ENCODE measurements at regions not wholly inside any gene's neighbourhood (a gene's known extent, or its start where the extent isn't known, plus 50 kb on each side); places are given as distances from the start of the nearest gene placed in this dataset.

DNA sequence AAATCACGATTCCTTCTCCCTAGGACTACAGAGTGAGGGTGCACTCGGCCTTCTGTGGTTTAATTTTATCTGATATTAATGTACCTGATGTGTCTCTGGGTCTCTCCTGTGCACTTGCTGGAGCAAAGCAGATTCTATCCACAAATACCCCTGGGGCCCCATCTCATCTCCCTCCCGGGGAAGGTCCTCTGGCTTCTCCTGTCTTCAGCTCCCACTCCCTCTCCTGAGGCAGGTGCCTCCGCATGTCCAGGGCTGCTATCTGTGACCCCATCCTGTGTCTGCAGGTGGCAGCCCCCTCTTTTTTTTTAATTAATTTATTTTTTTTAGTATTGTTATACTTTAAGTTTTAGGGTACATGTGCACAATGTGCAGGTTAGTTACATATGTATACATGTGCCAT, 558.7 kb downstream of the BRD1 start:
- DNase-seq = no peak

DNA sequence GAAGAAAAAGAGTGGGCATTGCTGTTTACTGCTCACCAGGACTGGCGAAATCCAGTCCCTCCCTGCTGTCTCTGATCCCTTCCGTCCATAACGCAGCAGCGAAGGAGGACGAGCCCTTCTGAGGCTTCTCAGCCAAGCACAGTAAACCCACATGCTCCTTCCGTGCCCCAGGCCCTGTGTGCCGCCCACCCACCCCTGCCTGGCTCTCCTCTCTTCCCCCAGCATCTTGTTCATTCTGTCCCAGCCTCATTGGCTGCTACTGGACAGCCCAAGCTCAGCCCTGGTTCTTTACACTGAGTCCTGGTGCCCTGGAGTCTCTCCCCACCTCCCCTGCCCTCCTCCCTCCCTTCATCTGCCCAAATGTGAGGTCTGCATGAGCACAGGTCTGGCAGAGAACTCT, 559.7 kb downstream of the BRD1 start:
- DNase-seq = no peak

DNA sequence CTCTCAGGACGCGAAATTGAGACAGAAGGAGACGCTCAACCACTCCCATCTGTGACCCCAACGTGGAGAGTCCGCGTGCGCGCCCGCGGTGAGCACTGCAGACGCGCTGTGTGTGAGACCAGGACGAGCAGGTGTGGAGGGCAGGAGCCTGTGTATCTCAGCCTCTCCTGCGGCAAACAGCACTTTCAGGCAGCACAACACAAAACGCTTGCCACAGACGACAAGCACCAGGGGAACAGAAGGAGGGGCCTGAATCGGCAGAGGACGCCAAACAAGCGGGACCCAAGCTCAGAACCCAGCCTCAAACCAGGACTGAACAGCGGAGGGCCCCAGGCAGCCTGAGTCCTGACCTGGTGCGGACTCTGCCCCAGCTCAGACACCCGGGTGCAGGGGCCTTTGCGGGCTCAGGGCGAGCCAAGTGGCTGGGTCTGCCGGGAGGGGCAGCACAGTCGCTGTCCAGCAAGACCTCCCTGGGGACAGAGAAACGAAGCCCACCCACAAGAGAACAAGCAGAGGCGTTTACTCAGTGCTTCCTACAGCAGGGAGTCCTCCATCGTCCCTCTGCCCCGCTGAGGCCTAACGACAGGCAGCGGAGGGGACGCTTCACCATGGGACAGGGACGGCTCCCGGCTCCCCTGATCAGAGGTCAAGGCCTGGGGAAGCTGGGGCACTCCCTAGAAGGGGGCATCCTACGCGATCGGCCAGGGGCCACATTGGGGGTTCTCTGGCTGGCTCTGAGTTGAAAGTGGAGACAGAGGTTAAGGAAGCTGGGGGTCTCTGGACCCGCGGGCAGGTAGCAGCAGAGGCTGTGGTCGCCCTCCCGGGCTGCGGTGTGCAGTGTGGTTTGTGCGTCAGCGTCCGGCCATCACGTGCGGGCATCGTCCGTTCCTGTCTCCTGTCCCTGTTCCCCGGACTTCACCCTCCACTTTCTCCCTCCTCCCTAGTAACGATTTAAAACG, 560.8 kb downstream of the BRD1 start:
- DNase-seq = no peak

DNA sequence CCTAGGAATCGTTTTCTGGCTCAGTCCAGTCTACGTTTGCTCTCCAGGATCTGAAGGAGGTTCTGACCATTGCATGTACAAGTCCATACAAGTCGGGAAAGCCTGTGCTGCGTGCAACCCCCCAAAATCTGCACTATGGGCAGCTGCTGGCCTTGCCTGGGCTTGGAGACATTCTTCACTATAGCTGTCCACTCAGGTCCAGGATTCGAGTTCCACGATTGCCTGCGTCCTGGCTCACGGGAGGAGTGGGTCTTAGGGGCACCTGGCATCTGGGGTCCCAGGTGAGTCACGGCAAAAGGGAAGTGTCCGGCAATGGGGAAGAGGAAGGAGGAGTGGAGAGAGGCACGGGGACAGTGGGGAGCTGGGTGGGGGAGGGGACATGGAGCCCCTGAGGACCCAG, 563.0 kb downstream of the BRD1 start:
- no peak for DNase-seq

DNA sequence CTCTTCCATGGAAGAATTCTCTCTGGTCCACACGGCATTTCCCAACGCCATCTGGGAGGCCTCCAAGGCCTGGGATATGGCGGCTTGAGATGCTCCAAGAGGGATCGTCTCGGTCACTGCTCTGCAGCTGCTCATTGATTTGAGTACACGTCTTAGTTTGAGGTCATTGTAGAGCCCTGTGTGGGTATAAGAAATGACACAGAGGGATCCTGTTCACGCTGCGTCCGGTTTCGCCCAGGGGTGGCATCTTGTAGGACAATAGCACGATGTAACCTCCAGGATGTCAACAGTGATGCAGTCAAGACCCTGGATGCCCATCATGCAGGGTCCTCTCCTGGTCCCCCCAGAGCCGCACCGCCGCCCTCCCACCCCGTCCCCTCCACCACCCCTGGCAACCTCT, 564.6 kb downstream of the BRD1 start:
- no peak for DNase-seq

DNA sequence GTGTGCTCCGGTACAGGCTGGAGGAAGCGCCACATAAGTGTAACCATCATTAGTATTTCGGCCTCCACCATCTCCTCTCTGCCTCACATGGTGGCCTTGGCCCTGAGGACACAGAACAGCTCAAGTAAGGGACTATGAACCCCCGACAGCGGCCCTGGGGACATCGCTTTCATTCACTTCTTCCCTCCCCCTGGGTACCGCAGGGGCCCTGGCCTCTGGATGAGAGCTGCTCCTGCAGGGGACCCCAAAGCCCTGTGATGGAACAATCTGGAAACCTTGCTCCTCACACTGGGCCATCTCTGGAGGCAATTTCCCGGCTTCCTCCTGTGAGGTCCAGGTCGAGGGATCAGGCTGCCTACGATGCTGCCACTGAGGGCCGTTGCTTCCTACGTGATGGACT, 565.5 kb downstream of the BRD1 start:
- DNase-seq = no peak

DNA sequence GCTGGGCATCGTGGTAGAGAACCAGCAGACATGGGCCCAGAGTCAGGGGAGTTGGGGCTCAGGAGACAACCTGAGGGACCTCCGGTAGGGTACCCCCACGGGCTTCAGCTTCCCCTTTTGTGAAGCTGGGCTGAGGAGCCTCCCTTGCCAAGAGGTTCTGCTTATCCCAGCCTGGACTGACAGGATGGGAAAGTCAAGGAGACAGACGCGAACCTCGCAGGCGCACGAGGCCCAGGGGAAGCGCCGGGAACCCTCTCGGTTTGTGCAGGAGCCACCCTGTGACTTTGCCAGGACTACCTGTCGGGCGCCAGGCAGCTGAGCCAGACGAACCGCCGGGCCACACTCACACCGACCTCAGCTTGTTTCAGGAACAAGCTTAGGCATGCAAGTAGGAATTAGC, 566.1 kb downstream of the BRD1 start:
- DNase-seq = no peak

DNA sequence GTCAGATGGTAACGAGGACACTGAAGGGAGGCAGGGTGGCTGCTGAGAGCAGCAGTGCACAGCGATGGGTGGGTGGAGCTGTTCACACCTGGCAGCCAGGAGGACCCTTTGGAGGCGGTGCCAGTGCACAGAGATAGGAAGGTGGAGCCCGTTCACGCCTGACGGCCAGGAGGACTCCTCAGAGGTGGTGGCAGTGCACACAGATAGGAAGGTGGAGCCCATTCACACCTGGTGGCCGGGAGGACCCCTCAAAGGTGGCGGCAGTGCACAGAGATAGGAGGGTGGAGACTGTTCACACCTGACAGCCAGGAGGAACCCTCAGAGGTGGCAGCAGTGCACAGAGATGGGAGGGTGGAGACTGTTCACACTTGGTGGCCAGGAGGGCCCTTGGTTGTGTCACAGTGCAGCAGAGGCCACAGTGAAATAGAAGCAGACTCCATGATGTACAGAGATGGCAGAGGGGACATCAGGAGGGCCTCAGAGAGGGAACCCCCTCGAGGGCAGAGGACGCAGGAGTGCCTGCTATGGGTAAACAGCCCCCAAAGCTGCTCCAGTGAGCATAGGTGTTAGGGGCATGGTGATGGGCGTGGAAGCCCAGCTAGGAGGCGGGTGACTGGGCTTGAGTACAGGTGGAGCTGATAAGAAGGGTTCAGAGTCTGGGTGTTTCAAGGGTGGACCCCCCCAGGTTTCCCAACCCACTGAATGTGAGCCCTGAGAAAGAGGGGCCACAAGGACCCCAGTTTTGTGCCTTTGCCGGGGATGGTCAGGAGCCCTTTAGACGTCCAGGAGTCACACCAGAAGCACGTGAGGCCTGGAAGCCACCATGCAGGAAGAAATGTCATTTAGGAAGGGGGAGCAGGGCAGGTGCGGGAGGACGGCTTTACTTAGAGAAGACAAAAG, 566.7 kb downstream of the BRD1 start:
- DNase-seq = no peak

DNA sequence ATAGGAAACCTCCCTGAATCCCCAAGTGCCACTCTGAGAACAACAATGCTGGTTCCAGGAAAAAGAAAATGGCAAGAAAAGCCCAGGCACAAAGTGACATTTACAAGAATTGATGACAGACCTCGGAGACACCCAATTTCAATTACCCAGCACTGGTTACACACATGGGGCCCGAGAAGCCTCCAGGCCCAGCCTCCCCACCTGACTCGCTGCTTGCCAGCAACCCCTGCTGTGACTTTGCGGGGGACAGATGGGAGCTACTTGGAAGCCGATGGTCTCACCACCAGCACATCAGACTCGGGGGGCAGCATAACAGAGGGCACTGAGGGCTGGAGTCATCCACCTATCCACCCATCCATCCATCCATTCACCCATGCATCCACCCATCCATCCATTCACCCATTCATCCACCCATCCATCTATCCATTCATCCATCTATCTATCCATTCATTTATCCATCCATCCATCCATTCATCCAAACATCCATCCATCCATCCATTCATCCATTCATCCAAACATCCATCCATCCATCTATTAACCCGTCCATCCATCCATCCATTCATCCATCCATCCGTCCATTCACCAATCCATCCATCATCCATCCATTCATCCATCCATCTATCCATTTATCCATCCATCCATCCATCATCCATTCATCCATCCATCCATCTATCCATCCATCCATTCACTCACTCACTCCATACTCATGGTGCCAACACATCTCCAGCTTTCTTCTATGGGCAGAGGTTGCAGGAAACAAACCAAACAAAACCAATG, 567.6 kb downstream of the BRD1 start:
- DNase-seq = no peak

DNA sequence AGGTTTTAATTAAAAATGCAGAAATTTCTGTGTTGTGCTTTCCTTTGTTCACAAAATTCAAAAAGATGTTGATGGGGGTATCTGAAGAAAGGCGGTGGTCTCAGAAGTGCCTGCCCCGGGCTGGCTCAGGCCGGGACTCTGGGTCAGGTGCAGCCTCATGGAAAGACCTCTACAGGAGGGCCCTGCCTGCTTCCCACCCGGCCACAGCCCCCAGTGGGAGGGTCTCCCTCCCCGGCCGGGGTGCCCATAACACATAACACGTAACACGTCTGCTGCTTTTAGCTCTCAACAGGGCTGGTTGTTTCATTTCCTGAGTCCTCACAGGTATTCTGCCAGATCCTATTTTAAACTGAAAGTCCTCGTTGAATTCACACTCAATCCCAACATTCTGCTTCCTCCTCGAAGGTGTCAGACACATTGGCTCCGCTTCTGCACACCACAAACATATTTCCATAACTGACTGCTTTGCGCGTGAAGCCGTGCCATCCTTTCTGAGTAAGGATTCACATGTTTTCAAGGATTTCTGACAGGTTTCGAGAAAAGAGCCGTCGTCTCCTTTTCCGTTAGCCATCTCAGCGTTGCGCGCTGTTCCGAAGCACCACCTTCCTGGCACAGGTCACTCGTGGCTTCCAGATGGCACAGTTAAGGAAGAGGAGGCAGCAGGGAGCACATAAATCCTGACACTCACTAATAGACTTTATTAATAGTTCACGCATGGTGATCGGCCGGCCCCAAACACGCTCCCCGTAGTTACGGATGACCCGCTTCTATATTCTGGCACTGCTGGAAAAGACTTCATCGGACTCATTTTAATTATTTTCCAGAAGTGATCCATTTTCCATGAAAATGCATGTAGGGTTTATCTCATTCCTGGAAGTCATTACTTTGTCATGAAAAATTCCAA, 569.3 kb downstream of the BRD1 start:
- no peak for DNase-seq

DNA sequence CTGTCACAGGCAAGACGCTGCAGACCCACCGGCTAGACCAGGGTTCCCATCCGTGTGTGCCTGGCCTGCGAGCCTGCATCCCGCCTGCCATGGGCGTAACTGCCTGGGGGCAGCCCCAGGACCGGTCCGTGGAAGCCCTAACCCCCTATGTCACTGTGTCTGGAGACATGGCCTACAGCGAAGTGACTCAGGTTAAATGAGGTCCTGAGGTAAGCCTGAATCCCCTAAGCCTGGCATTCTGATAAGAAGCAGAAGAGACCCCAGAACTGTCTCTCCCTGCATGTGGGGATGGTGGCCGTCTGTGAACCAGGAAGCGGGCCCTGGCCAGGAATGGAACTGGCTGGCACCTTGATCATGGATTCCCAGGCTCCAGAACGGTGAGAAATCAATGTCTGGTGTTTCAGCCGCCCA, 570.1 kb downstream of the BRD1 start:
- no peak for DNase-seq

DNA sequence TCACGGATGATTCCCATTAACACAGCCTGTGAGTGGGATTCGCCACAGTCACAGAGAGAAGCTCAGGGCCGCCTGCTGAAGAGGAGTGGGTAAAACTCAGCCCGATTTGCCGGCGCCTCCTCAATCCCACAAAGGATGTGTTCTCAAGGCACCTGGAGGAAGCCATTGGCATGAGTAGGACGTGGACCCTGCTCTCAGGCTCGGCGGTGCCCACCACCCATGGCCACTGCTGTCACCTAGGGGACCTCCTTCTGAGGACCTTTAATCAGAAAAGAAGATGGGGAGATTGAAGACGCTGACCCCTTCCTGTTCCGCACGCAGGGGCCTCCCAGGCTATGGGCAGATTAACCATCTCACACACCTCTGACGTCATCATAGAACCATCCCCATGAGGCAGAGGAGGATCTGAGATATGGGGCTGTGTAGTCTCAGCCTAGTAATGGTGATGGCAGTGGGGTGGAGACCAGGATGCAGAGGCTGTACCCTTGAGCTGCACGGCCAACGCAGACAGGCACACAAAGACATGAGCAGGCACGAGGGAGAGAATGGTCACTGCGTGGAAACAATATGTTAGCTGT, 571.8 kb downstream of the BRD1 start:
- no peak for DNase-seq

DNA sequence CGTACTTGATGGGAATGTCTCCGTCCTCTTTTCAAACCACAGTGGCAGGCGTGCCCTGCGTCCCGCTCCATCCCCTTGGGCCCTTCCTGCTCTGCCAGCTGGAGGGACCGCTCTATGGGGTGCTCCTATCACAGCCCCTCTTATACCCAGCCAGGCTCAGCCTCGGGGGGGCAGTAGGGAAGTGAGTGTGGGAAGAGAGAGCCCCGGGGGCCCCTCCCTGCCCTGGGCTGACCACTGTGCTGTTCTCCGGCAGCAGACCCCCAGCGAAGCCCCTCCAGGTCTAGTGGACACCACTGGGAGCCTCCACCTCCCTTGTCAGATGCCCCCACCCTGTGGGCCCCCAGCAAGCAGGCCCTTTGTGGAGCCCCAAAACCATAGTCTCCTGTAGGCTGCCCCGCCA, 572.5 kb downstream of the BRD1 start:
- no peak for DNase-seq

DNA sequence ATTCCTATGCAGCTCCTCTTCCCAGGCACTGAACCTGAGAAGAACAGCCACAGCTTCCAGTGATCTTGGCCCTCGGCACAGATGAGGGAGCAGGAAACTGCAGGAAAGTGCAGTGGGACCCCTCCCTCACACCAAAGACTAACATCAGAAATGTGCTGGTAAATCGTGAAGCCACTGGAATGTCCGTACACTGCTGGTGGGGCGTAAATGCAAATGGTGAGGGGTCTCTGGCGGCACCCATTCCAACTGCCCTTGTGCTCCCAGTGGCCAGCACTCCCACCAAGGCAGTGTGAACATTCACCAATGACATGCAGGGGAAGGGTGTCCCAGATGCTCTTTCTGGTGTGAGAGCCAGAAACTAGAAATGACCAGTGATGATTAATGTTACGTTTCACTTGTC, 574.0 kb downstream of the BRD1 start:
- DNase-seq = no peak

DNA sequence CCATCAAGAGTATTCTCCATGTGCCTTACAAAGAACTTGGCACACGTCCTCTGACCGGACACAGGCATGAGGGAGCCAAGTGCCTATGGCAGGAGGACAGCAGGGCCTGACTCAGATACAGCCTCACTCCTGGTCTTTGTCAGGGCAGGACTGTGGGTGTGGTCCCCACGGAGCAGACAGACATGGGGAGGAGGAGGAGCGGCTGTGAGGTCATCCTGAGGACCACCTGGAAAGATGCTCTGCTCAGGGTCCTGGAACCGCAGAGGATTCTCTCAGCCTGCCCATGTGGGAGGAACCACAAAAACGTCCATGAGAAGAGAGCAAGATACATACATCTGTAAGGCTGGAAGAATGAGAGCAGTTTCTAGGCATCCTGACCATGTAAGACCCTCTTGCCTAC, 576.3 kb downstream of the BRD1 start:
- DNase-seq = no peak

DNA sequence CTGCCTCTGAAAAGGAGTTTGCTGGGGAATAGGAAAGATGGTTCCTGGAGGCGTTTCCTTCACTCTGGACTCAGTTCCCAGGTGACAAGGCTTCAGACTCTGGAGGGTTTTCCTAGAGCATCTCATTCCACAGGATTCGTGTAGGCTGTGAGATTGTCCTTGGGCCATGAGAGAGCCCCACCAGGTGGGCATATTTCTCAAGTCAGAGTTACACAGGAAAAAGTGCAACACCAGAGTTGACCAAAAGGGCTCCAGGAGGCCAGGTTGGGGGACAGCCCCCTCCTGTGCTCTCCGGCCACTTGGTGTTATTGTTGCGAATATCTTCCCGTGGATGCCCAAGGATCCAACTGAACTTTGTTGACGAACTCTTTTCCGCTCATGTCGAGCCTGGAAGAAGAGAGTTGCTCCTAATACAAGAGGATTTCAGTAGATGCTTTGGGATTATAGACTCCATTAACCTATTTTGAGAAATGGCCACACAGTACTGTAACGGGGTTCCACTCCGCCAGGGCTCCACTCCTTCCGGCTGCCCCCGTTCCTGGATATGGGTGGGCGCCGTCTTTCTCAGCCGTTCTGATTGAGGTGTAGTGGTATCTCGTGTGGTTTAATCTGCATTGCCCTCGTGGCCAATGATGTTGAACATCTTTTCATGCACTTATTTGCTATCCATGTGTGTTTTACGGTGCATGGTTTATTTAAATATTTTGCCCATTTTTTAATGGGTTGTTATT, 580.3 kb downstream of the BRD1 start:
- no peak for DNase-seq

DNA sequence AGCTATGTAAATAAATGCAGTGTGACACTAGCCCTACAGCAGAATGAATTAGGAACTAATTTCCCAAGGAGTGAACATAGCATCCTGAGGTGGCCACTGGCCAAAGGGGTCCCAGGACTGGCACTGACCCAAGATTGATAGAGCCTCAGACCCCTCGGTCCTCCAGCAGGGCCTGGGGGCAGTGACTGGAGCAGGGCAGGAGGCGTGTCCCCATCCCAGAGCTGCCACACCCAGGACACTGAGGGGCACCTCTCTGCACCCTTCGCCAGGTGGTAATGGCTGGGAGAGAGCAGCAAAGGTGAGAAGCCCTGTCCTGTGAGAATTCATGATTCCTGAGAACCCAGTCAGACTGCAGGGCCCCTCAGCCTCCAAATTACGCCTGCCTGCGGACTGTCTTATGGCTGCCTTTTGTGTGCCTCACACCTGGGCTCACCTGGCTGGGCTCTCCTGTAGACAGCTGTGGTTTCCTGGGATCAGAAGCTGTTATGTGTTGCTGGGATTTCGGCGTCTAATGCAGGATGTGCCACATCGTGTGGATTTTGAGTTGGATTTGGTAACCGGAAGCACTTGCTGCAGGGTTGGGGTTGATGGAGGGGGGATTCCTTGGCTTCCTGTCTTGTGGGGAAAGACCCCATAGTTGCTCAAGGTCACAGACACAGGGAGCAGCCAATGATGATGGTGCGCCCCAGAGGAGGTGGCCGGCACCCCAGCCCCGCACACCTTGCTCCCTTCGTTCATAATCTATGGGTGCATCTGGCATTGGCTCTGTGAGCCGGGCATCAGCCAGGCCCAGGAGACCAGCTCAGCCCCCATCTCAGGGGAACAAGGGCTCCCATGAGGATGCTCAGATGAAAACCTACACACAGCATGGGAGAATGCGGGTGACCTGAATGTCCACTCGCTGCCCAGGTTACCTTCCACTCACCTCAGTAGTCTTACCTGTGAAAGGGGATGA, 582.9 kb downstream of the BRD1 start:
- no peak for DNase-seq

DNA sequence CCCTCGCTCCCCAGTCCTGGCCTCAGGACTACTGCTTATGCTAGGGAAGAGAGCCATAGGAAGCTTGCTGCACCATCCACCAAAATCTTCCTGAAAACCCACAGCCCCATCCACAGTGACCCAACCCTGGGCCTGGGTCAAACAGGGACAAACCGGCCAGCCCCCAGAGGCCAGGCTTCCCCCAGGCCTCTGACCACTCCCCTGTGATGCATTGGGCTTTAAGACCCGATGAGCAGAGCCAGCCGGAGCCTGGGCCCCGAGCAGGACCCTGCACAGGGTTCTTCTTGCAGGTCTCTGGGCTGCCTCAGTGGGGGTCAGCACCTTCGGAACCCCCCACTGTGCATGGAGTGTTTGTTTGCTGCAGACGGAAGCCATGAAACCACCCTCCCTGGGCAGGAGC, 583.7 kb downstream of the BRD1 start:
- no peak for DNase-seq

DNA sequence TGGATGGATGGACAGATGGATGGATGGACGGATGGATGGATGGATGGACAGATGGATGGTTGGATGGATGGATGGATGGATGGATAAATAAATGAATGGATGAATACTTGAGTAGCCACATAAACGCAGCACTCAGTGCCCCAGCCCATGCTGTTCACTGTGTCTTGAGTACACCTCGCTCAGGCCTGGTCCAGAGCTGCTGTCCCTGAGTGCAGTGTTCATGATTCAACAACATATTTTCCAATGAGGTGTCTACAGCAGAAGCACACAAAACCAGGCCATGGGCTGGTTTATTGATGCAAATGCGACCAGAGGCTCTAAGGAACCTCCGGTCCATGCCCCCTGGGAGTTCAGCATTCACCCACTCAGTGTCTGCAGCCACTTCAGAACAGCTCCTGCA, 584.3 kb downstream of the BRD1 start:
- DNase-seq = no peak

DNA sequence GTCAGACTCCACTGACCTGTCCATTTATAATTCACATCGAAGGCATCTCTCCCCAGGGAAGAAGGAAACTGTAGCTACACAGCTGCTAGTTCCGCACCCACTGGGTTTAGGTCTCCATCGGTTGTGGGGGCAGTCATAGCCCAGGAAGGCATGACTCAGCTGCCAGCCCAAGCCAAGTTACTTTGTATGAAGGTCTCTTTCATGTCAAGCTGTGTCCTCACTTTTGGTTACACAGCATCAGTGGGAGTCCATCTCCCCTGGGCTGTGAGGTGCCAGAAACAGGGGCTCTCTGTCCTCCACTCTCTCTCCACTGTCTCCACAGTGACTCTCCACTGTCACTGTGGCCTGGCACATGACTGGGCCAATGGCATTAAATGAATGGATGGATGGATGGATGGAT, 585.2 kb downstream of the BRD1 start:
- DNase-seq = no peak

Measured in activated naive CD4-positive, alpha-beta T cell treated with anti-CD3 and anti-CD28 coated beads, Interleukin-2, amount 50 U/mL, for 16 hours (primary cell).